ENCODE measurements at regions not wholly inside any gene's neighbourhood (a gene's known extent, or its start where the extent isn't known, plus 50 kb on each side); places are given as distances from the start of the nearest gene placed in this dataset.
A peak's percentile ranks its signal among the peaks of the same experiment; 100 is the strongest.

GRCh38 chr7:130865408-130866236 is 131.6 kb upstream of the KLF14 start:
- Histone ChIP-seq H3K27ac (ENCODE audit: insufficient read depth, low read length, poor library complexity, severe bottlenecking) (no peak overlapping the region), H3K9me3 (ENCODE audit: control insufficient read depth, low read length) (no peaks in the 10 kb centered on the region), H3K36me3 (ENCODE audit: control insufficient read depth, insufficient read depth, low read length) (peaks cover 48% of the 10 kb centered on the region), H3K27me3 (replicated peaks; ENCODE audit: control insufficient read depth, insufficient read depth, low read length, poor library complexity, severe bottlenecking) (no peaks in the 10 kb centered on the region), H3K4me1 (ENCODE audit: control insufficient read depth, insufficient read depth, low read length, poor library complexity, severe bottlenecking) (no peaks in the 10 kb centered on the region), H3K4me3 (ENCODE audit: insufficient read depth, low read depth, low read length, poor library complexity, severe bottlenecking) (no peak overlapping the region)
- no peak for DNase-seq

DNA sequence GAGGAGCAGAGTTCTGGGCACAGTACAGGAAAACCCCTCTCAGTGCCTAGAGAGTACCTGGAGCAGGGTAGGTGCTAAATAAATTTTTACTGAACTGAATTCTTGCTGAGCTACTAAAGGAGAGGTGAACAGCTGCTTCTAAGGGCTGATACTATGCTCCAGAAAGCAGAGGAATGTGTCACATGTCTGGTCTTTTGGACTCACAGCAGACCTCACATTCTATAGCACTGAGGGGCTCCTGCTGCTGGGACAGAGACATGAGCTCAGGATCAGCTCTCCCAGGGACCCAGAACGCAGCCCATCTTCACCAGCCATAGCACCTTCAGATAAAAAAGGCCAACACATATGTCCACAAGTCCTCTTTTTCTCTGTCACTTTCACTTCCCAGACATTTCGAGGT is 133.0 kb upstream of the KLF14 start:
- Histone ChIP-seq H3K9me3 (ENCODE audit: control insufficient read depth, low read length) (no peaks in the 10 kb centered on the region), H3K36me3 (ENCODE audit: control insufficient read depth, insufficient read depth, low read length) (peaks cover 45% of the 10 kb centered on the region), H3K4me1 (ENCODE audit: control insufficient read depth, insufficient read depth, low read length, poor library complexity, severe bottlenecking) (no peaks in the 10 kb centered on the region), H3K4me3 (ENCODE audit: insufficient read depth, low read depth, low read length, poor library complexity, severe bottlenecking) (no peak overlapping the region), H3K27ac (ENCODE audit: insufficient read depth, low read length, poor library complexity, severe bottlenecking) (no peak overlapping the region), H3K27me3 (replicated peaks; ENCODE audit: control insufficient read depth, insufficient read depth, low read length, poor library complexity, severe bottlenecking) (no peaks in the 10 kb centered on the region)
- DNase-seq, result no peak

GRCh38 chr7:130867581-130868136 is 133.7 kb upstream of the KLF14 start:
- peaks cover 51% of the 10 kb centered on the region for H3K36me3 ChIP-seq (ENCODE audit: control insufficient read depth, insufficient read depth, low read length)
- H3K4me1 ChIP-seq (ENCODE audit: control insufficient read depth, insufficient read depth, low read length, poor library complexity, severe bottlenecking), result no peaks in the 10 kb centered on the region
- no peaks in the 10 kb centered on the region for H3K27me3 ChIP-seq (replicated peaks; ENCODE audit: control insufficient read depth, insufficient read depth, low read length, poor library complexity, severe bottlenecking)
- no peaks in the 10 kb centered on the region for H3K9me3 ChIP-seq (ENCODE audit: control insufficient read depth, low read length)
- DNase-seq, result no peak
- H3K4me3 ChIP-seq (ENCODE audit: insufficient read depth, low read depth, low read length, poor library complexity, severe bottlenecking), result no peak overlapping the region
- H3K27ac ChIP-seq (ENCODE audit: insufficient read depth, low read length, poor library complexity, severe bottlenecking), result no peak overlapping the region

- Histone ChIP-seq H3K27ac (ENCODE audit: insufficient read depth, low read length, poor library complexity, severe bottlenecking) (no peak overlapping the region), H3K36me3 (ENCODE audit: control insufficient read depth, insufficient read depth, low read length) (peaks cover 53% of the 10 kb centered on the region), H3K9me3 (ENCODE audit: control insufficient read depth, low read length) (no peaks in the 10 kb centered on the region), H3K4me1 (ENCODE audit: control insufficient read depth, insufficient read depth, low read length, poor library complexity, severe bottlenecking) (no peaks in the 10 kb centered on the region), H3K27me3 (replicated peaks; ENCODE audit: control insufficient read depth, insufficient read depth, low read length, poor library complexity, severe bottlenecking) (no peaks in the 10 kb centered on the region), H3K4me3 (ENCODE audit: insufficient read depth, low read depth, low read length, poor library complexity, severe bottlenecking) (no peak overlapping the region)
- DNase-seq, result no peak
These were observed 134.1 kb upstream of the KLF14 start for GRCh38 chr7:130868139-130868538.

DNA sequence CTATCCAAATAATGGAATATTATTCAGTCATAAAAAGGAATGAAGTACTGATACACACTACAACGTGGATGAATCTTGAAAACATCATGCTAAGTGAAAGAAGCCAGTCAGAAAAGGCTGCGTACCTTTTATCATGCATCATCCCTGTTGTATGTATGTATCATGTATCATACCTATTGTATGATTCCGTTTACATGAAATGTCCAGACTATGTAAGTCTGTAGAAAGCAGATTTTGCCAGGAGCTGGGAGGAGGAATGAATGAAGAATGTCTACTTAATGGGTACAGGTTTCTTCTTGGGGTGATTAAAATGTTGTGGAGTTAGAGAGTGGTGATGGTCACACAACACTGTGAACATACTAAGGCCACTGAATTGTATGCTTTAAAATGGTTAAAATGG is 135.9 kb upstream of the KLF14 start:
- Histone ChIP-seq H3K4me3 (ENCODE audit: insufficient read depth, low read depth, low read length, poor library complexity, severe bottlenecking) (no peak overlapping the region), H3K36me3 (ENCODE audit: control insufficient read depth, insufficient read depth, low read length) (peaks cover 55% of the 10 kb centered on the region), H3K27ac (ENCODE audit: insufficient read depth, low read length, poor library complexity, severe bottlenecking) (no peak overlapping the region), H3K4me1 (ENCODE audit: control insufficient read depth, insufficient read depth, low read length, poor library complexity, severe bottlenecking) (no peaks in the 10 kb centered on the region), H3K9me3 (ENCODE audit: control insufficient read depth, low read length) (no peaks in the 10 kb centered on the region), H3K27me3 (replicated peaks; ENCODE audit: control insufficient read depth, insufficient read depth, low read length, poor library complexity, severe bottlenecking) (no peaks in the 10 kb centered on the region)
- DNase-seq, result no peak

- H3K27ac ChIP-seq (ENCODE audit: insufficient read depth, low read length, poor library complexity, severe bottlenecking), result no peak overlapping the region
These were observed 138.3 kb upstream of the KLF14 start for GRCh38 chr7:130872341-130872740.

GRCh38 chr7:130872756-130873448 is 138.9 kb upstream of the KLF14 start:
- Histone ChIP-seq H3K4me1 (ENCODE audit: control insufficient read depth, insufficient read depth, low read length, poor library complexity, severe bottlenecking) (no peaks in the 10 kb centered on the region), H3K27me3 (replicated peaks; ENCODE audit: control insufficient read depth, insufficient read depth, low read length, poor library complexity, severe bottlenecking) (no peaks in the 10 kb centered on the region), H3K36me3 (ENCODE audit: control insufficient read depth, insufficient read depth, low read length) (peaks cover 46% of the 10 kb centered on the region), H3K4me3 (ENCODE audit: insufficient read depth, low read depth, low read length, poor library complexity, severe bottlenecking) (no peak overlapping the region), H3K9me3 (ENCODE audit: control insufficient read depth, low read length) (no peaks in the 10 kb centered on the region), H3K27ac (ENCODE audit: insufficient read depth, low read length, poor library complexity, severe bottlenecking) (no peak overlapping the region)
- no peak for DNase-seq

More at GRCh38 chr7:130872341-130872740, 138.3 kb upstream of the KLF14 start:
- DNase-seq, result no peak
- Histone ChIP-seq H3K9me3 (ENCODE audit: control insufficient read depth, low read length) (no peaks in the 10 kb centered on the region), H3K4me3 (ENCODE audit: insufficient read depth, low read depth, low read length, poor library complexity, severe bottlenecking) (no peak overlapping the region), H3K4me1 (ENCODE audit: control insufficient read depth, insufficient read depth, low read length, poor library complexity, severe bottlenecking) (no peaks in the 10 kb centered on the region), H3K27me3 (replicated peaks; ENCODE audit: control insufficient read depth, insufficient read depth, low read length, poor library complexity, severe bottlenecking) (no peaks in the 10 kb centered on the region), H3K36me3 (ENCODE audit: control insufficient read depth, insufficient read depth, low read length) (peaks cover 49% of the 10 kb centered on the region)

DNA sequence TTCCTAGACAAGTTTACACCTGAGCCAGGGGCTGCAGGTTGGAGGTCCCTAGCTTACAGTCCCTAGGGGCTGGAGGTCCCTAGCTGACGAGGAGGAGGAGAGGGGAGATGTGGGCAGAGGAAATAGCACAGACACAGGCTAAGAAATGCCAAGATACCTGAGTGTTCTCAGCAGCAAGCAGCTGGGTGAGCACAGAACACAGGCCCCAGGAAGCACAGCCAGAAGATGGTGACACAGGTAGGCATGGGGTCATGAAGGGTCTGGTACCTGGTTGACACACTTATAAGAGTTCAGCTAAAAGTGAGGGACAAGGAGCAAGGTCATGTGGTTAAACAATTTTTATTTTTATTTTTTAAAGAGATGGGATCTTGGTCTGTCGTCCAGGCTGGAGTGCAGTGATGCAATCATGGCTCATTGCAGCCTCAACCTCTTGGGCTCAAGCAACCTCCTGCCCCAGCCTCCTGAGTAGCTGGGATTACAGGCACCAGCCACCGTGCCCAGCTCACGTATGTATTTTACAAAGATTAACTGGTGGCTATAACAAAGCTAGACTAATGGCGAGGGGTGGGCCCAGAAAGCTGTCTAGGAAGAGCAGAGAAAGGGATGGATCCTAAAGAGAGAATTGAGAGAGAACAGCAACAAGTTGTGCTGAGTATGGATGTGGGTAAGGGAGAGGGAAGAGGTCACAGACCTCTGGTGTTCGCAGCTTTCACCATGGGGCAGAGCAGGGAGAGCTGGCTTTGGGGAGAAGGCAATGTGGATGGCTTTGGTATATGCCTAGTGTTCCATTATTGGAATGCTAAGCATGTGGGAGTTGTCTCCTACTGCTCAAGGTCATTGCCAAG is 140.3 kb upstream of the KLF14 start:
- H3K9me3 ChIP-seq (ENCODE audit: control insufficient read depth, low read length), result no peaks in the 10 kb centered on the region
- H3K36me3 ChIP-seq (ENCODE audit: control insufficient read depth, insufficient read depth, low read length), result peaks cover 48% of the 10 kb centered on the region
- no peaks in the 10 kb centered on the region for H3K4me1 ChIP-seq (ENCODE audit: control insufficient read depth, insufficient read depth, low read length, poor library complexity, severe bottlenecking)
- H3K27me3 ChIP-seq (replicated peaks; ENCODE audit: control insufficient read depth, insufficient read depth, low read length, poor library complexity, severe bottlenecking), result no peaks in the 10 kb centered on the region
- H3K4me3 ChIP-seq (ENCODE audit: insufficient read depth, low read depth, low read length, poor library complexity, severe bottlenecking), result no peak overlapping the region
- no peak overlapping the region for H3K27ac ChIP-seq (ENCODE audit: insufficient read depth, low read length, poor library complexity, severe bottlenecking)
- no peak for DNase-seq

DNA sequence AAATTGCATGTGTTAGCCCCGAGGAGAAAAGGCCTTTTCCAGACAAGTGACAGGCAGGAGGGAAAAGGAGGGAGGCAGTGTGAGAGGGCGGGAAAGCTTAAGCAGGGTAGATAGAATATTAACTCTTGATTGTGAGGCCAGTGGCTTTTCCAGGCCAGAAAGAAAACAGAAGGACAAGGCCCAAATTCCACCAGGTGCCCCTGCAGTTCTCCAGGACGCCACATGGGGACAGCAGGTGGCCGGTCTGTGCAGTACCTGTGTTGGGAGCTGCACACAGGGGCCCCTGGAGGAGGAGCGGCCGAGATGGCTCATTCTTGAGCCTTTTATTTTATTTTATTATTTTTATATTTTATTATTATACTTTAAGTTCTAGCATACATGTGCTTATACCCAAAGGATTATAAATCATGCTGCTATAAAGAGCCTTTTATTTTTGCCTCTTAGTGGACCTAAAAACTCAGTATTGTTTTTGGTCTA is 141.3 kb upstream of the KLF14 start:
- no peaks in the 10 kb centered on the region for H3K27me3 ChIP-seq (replicated peaks; ENCODE audit: control insufficient read depth, insufficient read depth, low read length, poor library complexity, severe bottlenecking)
- no peak overlapping the region for H3K4me3 ChIP-seq (ENCODE audit: insufficient read depth, low read depth, low read length, poor library complexity, severe bottlenecking)
- DNase-seq, result peak in 1 of 3 donors; percentile 42
- no peak overlapping the region for H3K27ac ChIP-seq (ENCODE audit: insufficient read depth, low read length, poor library complexity, severe bottlenecking)
- H3K36me3 ChIP-seq (ENCODE audit: control insufficient read depth, insufficient read depth, low read length), result peaks cover 50% of the 10 kb centered on the region
- no peaks in the 10 kb centered on the region for H3K9me3 ChIP-seq (ENCODE audit: control insufficient read depth, low read length)
- H3K4me1 ChIP-seq (ENCODE audit: control insufficient read depth, insufficient read depth, low read length, poor library complexity, severe bottlenecking), result no peaks in the 10 kb centered on the region
